ENCODE measurements at regions not wholly inside any gene's neighbourhood (a gene's known extent, or its start where the extent isn't known, plus 50 kb on each side); places are given as distances from the start of the nearest gene placed in this dataset.

DNA sequence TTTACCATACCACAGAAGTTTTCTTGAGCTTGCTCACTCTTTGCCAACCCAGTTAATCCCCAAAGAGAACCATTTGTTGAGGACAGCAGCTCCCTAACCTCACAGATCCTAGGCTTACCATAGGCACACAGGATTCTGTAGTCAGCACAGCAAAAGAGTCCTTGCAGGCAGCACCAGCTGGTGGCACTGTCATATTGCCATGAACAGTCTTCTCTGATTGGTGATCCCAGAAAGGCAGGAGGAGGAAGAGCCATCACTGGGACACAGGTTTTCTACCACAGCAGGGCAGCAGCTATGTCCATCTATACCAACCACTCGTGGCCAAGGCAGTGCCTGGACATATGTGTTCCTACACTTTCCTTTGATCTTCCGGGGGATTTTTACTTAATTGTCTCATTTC, 297.1 kb upstream of the CD180 start:
- no peak overlapping the region for H3K27ac ChIP-seq (ENCODE audit: low read depth in 1 of 2, low read length in 2 of 2)
- Mint-ChIP-seq H3K27me3 (no peaks in the 10 kb centered on the region), H3K36me3 (ENCODE audit: low read depth) (no peaks in the 10 kb centered on the region), H3K4me1 (ENCODE audit: low read depth) (no peaks in the 10 kb centered on the region), H3K9me3 (no peaks in the 10 kb centered on the region), H3K27ac (no peak overlapping the region), H3K4me3 (no peak overlapping the region)
- H3K4me3 ChIP-seq (ENCODE audit: low read length): no peak overlapping the region
- CTCF ChIA-PET: no interaction called here
- H3K4me1 ChIP-seq (ENCODE audit: insufficient read depth, low read length): no peaks in the 10 kb centered on the region
- H3K27me3 ChIP-seq (ENCODE audit: control insufficient read depth in 1 of 2, insufficient read depth in 2 of 2, low read length in 2 of 2): no peaks in the 10 kb centered on the region
- ATAC-seq (ENCODE audit: poor library complexity) (no peak), DNase-seq (peak in 4 of 14 experiments; percentile 6 to 18 (median 14))
- H3K36me3 ChIP-seq (ENCODE audit: insufficient read depth, low read length): no peaks in the 10 kb centered on the region
- intact Hi-C loops (cut with DNase I, micrococcal nuclease): loop anchor here (5.0 to 10.0 kb wide), 2 partner anchors 189 to 759 kb away; no protein-coding TSS in a partner anchor
- H3K9me3 ChIP-seq (ENCODE audit: control insufficient read depth in 1 of 2, insufficient read depth in 1 of 2, low read length in 2 of 2): no peaks in the 10 kb centered on the region
- POLR2A ChIA-PET: interaction anchor here (0.6 kb wide), 1 partner anchor 789 kb away, joined by 3 read pairs; no protein-coding TSS in a partner anchor
- no peak for TF ChIP-seq CTCF (IDR thresholded peaks at IDR 0.05)

DNA sequence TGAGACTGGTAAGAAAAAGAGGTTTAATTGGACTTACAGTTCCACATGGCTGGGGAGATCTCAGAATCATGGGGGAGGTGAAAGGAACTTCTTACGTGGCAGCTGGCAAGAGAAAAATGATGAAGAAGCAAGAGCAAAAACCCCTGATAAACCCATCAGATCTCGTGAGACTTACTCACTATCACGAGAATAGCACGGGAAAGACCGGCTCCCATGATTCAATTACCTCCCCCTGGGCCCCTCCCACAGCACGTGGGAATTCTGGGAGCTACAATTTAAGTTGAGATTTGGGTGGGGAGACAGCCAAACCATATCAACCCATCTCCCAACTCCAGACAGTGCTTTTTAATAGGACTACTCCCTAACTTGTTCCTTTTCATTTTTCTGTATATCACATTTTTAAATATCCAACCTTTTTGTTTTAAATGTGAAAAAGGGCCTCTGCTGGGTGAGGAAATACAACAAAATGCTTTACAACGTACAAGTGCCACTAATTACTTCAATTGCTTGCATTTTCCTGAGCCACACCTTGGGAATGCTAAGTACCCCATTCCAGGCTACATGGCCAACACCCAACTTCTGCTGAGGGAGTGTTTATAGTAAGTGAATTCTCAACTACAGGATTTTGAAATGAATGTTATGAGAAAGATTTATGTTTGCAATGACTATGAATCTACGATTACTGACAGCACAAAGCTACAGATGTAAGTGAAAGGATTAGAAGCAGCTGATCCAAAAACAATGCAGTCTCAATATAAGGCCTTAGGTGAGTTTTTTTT, 294.1 kb upstream of the CD180 start:
- H3K27me3 ChIP-seq (ENCODE audit: control insufficient read depth in 1 of 2, insufficient read depth in 2 of 2, low read length in 2 of 2): no peaks in the 10 kb centered on the region
- no peak overlapping the region for H3K27ac ChIP-seq (ENCODE audit: low read depth in 1 of 2, low read length in 2 of 2)
- intact Hi-C loops (cut with DNase I, micrococcal nuclease): loop anchor here (5.0 to 10.0 kb wide), 2 partner anchors 186 to 762 kb away; no protein-coding TSS in a partner anchor
- peaks cover under 1% of the 10 kb centered on the region for H3K9me3 Mint-ChIP-seq
- no peak overlapping the region for H3K27ac Mint-ChIP-seq
- H3K4me3 Mint-ChIP-seq: no peak overlapping the region
- no peak for DNase-seq
- no peaks in the 10 kb centered on the region for H3K4me1 ChIP-seq (ENCODE audit: insufficient read depth, low read length)
- no peaks in the 10 kb centered on the region for H3K36me3 ChIP-seq (ENCODE audit: insufficient read depth, low read length)
- H3K36me3 Mint-ChIP-seq (ENCODE audit: low read depth): no peaks in the 10 kb centered on the region
- H3K4me3 ChIP-seq (ENCODE audit: low read length): no peak overlapping the region
- ChIA-PET POLR2A (no interaction called here), CTCF (interaction anchor here (0.9 kb wide), 1 partner anchor 12 kb away, joined by 3 read pairs; no protein-coding TSS in a partner anchor)
- no peak for ATAC-seq (ENCODE audit: poor library complexity)
- no peaks in the 10 kb centered on the region for H3K27me3 Mint-ChIP-seq
- H3K4me1 Mint-ChIP-seq (ENCODE audit: low read depth): no peaks in the 10 kb centered on the region
- no peaks in the 10 kb centered on the region for H3K9me3 ChIP-seq (ENCODE audit: control insufficient read depth in 1 of 2, insufficient read depth in 1 of 2, low read length in 2 of 2)
- TF ChIP-seq CTCF (IDR thresholded peaks at IDR 0.05): no peak

DNA sequence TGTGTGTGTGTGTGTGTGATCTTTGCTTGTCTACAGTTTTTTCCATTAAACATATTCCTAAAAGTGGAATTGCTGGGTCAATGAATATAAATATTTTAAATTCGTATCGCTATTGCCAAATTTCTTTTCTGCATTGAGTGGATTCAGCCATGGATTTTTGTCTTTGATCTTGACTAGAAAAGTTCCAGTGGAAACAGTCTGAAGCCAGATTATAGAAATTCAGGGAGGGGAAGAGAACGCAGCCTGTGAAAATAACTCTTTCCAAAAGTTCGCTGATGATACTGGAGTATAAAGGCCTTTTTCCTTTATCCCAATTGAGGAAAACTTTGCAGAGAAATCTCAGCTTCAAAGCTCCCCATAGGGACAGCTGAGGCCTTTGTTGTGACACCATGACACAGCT, 292.3 kb upstream of the CD180 start:
- Mint-ChIP-seq H3K27ac (no peak overlapping the region), H3K4me3 (no peak overlapping the region), H3K9me3 (peaks cover 3% of the 10 kb centered on the region), H3K4me1 (ENCODE audit: low read depth) (no peaks in the 10 kb centered on the region), H3K27me3 (no peaks in the 10 kb centered on the region), H3K36me3 (ENCODE audit: low read depth) (no peaks in the 10 kb centered on the region)
- POLR2A ChIA-PET: no interaction called here
- Histone ChIP-seq H3K27me3 (ENCODE audit: control insufficient read depth in 1 of 2, insufficient read depth in 2 of 2, low read length in 2 of 2) (no peaks in the 10 kb centered on the region), H3K27ac (ENCODE audit: low read depth in 1 of 2, low read length in 2 of 2) (no peak overlapping the region), H3K36me3 (ENCODE audit: insufficient read depth, low read length) (no peaks in the 10 kb centered on the region), H3K4me1 (ENCODE audit: insufficient read depth, low read length) (no peaks in the 10 kb centered on the region), H3K4me3 (ENCODE audit: low read length) (no peak overlapping the region), H3K9me3 (ENCODE audit: control insufficient read depth in 1 of 2, insufficient read depth in 1 of 2, low read length in 2 of 2) (no peaks in the 10 kb centered on the region)
- CTCF ChIA-PET: no interaction called here
- DNase-seq (no peak), ATAC-seq (ENCODE audit: poor library complexity) (no peak)
- no peak for TF ChIP-seq CTCF (IDR thresholded peaks at IDR 0.05)
- intact Hi-C loops (cut with DNase I, micrococcal nuclease): no loop called here

Measured in CD4-positive, alpha-beta T cell (primary cell).